GM04504 (cell line): ENCODE measurements at regions not wholly inside any gene's neighbourhood (a gene's known extent, or its start where the extent isn't known, plus 50 kb on each side); places are given as distances from the start of the nearest gene placed in this dataset.
"Not testable (repeated sequence)": the region's sequence is repeated elsewhere in the genome, so short reads cannot be mapped to it uniquely, and the experiment has no call there.

Experiments used
- DNase-seq: peaks from one replicate; pipeline ENCODE4 v3.0.0-alpha.2; 2012; ENCODE audit warnings: low read depth

DNA sequence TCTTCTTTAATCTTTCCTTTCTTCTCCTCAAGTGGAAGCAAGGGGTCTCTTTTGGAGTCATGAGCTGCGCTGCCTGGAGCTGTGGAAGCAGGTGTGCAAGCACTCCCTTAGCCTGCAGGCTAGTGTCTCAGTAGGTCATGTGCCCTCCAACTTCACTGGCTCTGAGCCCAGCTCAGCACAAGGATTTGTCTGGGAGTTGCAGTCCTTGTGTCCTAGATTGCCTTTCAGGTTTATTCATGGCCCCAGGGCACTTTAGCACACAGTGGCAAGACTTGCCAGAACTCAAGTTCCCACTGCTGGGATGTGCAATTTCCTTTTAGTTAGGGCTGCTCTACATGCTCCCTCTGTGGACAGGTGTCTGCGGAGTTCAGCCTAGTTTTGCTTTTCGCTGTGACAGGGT lies 211.7 kb downstream of the LIG4 start:
- no peak for DNase-seq

DNA sequence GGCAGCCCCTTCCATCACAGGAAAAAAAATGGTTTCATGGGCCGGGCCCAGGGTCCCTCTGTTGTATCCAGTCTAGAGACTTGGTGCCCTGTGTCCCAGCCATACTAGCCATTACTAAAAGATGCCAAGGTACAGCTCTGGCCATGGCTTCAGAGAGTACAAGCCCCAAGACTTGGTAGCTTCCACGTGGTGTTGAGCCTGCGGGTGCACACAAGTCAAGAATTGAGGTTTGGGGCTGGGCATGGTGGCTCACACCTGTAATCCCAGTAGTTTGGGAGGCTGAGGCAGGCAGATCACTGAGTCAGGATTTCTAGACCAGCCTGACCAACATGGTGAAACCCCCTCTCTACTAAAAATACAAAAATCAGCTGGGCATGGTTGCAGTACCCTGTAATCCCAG lies 214.3 kb downstream of the LIG4 start:
- DNase-seq: no peak

DNA sequence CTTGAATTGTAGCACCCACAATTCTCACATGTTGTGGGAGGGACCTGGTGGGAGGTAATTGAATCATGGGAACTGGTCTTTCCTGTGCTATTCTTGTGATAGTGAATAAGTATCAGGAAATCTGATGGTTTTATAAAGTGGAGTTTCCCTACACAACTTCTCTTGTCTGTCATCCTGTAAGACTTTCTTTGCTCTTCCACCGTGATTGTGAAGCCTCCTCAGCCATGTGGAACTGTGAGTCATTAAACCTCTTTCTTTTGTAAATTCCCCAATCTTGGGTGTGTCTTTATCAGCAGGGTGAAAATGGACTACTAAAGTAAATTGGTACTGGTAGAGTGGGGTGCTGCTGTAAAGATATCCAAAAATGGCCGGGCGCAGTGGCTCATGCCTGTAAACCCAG lies 215.6 kb downstream of the LIG4 start:
- DNase-seq: no peak

DNA sequence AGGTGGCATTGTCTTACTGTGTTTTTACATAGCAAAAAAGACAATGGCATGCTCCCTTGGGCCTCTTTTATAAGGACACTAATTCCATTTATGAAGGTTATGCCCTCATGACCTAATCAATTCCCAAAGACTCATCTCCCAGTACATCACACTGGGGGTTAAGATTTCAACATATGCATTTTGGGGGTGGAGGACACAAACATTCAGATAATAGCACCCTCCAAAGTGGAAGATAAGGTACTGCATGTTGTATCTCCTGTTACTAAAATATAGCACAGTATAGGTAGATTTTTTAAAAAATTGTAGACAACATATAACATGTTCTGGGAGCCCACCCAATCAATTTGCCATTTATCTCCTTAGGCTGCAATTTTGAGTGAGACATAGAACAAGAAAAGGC lies 221.2 kb downstream of the LIG4 start:
- no peak for DNase-seq

DNA sequence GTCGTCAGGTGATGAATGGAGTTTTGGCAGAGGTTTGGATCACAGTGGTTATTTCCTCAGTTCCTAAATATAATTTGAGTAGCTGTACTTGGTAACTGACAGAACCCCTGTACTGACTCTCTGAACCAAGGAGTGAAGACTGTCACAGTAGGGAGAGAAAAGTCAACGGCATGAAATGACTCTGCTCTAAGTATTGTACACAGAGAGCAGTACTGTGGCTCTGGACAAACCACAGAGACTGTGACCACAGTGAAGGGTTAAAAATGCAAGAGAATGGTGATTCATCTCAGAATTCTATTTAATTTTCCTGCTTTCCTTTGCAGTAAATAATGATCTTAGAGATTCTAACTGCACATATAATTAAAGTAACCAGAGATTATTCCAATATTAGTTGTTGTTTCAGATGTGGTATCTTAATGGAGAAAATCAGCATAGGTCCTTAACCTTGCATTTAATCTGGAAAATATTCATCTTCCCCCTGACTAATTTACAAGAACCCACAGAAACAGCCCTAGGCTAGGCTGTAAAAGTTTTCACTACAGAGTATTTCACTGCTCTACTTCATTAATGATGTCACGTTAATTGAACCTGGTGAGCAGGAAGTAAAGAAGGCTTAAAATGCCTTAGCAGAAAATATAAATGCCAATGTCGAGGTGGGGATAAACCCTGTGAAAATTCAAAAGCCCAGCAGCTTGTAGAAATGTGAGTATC lies 221.9 kb downstream of the LIG4 start:
- DNase-seq: no peak

DNA sequence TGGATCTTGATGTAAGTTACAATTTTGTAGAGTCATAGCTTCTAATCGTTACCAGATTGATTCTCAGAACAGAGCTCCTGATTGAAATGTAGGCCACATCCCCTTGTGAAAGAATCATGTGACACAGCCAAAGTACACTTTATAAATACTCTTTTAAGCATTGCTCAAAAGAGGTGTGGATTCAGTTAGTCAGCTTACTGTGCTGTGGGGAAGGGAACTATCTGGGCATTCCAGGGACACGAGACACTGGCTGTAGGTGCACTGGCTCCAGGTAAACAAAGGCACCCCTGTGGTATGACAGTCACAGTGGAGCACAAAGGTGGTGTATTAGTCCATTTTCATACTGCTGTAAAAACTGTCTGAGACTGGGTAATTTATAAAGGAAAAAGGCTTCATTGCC lies 222.8 kb downstream of the LIG4 start:
- no peak for DNase-seq

DNA sequence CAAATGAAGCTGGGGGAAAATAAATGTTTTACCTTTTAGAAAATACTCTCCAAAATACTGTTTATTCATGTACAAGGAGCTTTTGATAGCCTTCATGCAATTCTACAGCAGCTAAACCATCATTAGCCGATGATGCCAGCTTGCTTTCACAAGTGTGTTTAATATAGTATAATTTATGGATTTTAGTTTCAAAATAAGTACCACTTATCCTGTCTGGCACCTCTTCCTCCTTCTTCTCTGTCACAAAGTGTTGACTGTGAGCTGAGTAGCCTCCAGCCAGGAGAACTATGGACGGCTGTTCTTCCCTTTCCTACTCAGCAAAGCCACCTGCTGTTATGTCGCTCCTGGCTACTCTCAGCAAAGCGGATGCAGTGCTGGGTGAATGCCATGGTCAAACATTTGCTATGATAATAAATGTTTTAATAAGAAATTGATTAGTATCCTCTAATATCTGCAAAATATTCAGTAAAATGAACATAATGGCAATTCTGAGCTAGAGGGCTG lies 238.2 kb downstream of the LIG4 start:
- no peak for DNase-seq

DNA sequence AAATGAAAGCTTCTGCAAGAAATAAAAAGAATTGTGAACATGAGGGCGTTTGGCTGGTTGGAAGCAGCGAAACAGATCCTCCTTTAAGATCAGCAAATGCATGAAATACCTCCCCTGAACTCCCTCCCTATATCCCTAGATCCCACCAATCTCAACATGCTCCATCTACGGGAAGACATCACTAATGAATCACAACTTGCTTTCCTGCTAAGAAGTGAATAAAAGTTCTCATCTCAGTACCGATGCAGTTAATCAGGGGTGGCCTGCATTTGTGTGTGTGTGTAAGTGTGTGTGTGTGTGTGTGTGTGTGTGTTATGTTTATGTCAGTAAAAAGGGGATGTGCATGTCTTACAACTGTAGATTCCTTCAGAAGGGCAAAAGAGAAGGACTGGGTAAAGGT lies 238.7 kb downstream of the LIG4 start:
- DNase-seq: no peak

DNA sequence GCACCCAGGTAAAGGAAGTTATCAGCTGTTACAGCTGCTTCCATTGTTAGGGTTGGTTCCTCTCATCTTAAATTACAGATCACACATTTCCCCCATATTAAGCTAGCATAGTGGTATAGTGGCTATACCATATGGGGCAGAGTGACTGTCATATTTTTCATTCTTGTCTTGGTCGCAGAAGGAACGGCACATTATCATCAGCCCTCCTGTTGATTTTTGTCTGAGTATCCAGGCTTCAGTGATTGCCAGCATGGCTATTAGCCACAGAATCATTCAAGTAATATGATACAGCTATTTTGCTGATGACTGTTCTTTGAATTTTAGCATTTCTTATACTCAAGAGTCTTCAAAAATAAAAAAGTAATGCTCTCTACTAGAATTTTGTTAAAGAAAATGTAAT lies 240.9 kb downstream of the LIG4 start:
- no peak for DNase-seq

DNA sequence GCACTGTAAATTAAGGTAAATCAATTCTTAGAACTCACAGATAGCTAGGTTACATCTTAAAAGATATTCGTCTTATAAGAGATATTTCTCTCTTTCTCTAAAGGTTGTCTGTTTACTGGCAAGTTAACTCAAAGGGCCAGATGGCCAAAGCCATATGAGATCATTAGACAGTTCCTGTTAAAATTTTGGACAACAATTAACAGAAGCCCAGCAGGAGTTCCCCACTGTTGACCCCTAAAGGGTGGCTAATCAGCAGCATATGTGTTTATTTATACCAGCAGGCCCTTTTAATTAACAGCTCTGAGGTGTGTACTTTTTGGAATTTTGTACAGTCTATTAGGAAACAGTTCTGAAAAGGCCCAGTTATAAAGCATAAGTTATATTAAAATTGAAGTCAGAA lies 245.8 kb downstream of the LIG4 start:
- no peak for DNase-seq

DNA sequence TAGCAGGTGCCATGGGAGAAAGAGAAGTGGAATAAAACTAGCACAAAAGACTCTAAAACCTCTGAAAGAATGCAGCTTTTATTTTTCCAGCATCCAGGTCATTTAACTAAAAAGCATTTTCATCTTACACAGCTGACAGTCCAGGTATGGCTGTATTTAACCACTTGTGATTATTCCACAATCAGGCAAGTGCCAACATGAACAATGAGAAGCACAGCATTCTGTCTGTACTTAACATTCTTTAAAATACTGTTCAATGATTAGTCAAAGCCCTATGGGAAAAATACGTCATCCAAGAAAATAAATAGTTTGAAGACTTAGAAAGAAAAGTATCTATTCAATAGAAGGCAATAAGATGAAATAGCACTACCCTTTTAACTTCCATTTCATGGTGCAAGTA lies 246.9 kb downstream of the LIG4 start:
- no peak for DNase-seq

DNA sequence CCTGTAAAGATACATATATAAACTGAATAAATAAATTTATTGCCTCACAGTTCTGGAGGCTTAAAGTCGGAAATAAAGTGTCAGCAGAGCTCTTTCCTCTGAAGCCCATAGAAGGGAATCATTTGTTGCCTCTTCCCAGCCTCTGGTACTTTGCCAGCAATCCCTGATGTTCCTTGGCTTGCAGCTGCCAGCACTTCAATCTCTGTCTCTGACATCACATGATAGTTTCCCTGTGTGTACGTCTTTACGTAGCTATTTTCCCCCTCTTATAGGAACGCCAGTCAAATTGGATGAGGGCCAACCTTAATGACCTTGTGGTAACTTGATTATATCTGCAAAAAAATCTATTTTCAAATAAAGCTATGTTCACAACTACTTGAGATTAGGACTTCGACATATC lies 250.9 kb downstream of the LIG4 start:
- no peak for DNase-seq

DNA sequence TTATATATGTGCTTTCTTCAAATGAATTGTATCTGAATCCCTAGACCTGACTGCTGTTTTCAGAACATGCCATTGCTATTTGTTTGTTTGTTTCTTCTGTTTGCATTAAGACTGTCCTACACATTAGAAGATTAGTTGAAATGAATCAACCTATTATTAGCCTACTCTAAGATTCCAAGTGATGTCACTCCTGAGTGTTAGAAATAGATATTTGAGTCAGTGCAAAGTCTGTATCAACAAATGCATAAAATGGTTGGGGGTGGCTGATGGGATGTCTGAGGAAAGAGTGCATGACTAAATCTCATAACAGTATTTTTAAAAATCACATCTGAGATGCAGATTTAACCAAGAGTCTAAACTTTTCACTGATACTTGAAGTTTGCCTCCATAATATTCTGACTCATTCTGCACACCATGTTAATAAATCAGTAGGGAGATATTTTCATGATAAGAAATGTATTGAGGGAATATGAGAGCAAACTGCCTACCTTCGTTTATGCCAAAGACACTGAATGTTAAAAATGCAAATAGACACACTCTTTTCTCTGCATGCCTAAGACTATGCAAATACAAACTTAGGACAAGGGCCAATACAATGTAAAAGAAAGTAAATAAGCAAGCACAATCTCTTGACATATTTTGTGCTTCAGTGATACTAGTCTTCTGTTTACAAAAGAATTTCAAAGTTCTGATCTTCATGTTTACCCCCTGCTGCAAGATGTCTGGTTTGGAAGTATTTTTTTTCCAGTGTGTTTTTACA lies 253.3 kb downstream of the LIG4 start:
- DNase-seq: no peak

DNA sequence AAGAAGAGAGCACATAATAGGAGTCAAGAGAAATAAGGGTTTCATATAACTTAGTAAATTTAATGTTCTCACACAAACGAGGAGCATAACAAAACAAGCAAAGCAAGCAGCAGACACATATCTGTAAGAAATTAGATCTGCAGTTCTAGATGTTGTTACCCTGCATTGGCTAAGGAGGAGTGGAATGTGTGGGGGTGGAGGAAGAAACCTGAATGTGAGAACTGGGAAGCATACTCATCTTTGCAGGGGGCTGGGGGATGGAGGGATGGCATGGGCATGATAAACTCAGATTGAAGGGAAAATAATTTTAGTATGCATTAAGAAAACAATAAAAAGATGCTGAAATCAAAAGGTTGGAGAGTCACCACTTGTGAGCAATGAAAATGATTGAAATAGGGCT lies 255.0 kb downstream of the LIG4 start:
- DNase-seq: no peak

DNA sequence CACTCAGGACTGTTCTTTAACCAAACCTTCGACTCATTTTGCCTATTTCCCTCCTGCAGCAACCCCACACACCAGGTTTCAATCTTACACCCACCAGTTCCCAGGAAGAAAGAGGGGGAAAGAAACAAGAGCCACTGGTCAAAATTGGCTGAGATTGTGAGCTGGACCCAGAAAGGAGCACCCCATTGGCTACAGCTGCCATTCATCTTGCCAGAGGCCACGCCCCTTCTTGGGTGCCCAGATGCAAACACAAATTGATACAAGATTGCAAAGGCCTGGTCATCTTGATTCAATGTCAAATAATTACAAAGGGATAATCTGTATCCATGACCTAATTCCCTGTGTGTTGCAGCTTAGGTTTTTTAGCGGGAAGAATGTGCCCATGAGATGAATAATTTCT lies 258.4 kb downstream of the LIG4 start:
- DNase-seq: no peak

DNA sequence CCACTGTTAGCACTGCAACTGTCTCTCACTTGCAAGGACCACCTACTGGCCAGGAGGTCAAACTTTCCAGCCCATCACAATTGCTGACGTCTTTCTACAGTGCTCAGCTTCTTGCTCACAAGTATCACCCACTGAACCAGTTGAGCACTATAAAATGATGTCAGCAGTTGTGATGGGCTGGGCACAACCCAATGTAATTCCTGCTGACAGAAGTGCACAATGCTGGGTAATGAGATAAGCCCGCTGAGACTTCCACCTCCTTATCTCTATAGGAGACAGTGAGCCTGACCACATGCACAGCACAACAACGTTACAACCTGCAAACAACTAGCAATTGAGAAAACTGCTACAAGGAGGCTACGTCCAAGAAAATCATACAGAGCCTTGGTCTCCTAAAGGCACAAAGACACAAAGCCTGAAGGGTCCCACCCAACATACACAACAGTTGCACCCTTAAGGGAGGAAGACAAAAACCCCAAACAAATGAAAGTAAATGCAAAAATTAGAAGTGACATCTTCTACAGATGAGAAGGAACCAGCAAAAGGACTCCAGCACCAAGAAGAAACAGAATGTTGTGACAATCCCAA lies 273.2 kb downstream of the LIG4 start:
- DNase-seq: no peak

DNA sequence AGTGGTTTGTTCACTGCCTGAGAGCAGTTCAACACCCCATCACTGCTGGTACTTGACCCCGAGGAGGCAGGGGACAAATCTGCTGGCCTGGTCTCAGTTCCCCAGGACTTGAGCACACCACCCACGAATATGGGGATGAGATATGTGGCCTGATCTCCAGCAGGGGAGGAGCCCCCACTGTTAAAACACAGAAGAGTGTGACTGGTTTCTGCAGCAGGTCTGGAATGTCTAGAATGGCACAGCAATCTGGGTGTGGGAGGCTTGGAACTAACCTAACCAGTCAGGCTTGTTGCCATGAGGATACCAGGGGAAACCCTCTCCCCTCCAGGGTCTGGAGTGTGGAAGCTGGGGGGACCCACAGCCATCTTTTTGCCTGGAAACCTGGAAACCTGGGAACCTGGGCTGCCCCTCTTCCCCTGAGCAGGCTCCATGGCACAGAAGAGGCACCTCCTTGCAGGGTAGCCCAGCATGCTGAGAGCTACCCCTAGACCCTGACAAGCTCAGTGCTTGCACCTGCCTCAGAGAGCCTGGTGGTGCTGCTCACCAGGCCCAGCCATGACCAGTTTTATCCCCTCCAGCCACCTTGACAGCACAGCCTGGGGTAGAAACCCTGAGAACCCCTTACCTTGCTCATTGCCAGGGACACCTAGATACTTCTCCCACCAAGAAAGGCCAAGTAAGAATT lies 273.8 kb downstream of the LIG4 start:
- DNase-seq: no peak

DNA sequence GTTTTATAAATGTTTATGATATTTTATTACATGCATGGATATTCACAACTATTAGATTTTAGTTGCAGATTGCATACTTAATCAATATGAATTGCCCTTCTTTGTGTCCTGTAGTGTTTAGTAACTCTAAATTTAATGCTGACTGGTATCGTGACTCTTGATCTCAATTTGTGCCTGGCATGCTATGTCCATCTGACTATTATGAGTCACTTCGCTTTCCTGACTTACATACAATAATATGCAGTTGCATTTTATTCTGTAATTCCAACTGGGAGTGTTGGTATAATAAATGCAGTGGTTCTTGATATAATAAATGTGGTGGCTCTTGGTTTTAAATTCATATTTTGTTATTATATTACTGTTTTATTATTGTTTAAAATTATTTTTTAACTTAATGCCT lies 277.5 kb downstream of the LIG4 start:
- DNase-seq: no peak

DNA sequence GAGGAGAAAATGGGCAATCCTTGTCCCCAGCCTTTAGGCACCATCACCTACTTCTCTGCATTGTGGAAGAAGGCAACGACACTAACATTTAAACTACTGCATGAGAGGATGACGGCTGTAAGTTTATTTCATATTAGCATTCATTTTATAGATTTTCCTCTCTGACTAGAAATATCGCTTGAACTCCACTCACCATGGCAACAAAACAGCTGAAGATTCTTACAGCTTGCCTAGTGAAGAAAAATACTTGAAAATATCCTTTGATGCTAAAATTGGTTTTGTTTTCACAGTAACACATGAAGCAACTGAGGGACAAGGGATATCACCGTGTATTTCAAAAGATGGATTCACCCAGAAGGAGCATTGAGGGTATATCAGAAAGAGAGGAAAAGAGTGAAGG lies 284.3 kb downstream of the LIG4 start:
- DNase-seq: no peak

DNA sequence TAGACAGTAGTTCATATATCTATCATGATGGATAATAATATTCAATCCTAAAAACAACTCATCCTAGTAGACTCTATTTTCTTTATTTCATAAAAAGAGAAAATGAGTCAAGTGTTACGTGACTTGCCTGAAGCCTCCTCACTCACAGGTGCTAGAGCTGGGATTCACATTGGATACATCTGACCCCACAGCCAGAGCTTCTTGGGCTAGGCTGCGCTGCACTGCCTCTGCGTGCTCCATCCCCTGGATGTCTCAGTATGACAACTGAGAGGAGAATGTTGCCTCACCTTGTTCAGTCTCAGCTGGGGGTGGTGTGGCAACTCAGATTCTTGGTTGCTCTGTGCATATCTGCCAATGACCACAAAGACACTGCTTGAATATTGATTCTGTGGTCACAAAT lies 286.6 kb downstream of the LIG4 start:
- DNase-seq: no peak

DNA sequence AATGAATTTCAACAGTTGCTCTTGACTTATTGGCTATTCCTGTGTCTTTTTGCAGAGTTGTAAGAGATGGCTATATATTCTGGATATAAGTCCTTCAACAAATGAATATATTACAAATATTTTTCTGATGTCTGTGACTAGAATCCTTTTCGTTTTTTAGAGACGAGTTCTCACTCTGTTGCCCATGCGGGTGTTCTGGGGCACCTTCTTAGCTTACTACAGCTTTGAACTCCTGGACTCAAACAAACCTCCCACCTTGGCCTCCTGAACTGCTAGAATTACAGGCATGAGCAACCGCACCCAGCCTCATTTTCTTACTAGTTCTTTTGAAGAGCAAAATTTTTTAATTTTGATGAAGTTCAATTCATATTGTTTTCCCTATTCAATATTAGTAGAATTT lies 287.8 kb downstream of the LIG4 start:
- DNase-seq: no peak

DNA sequence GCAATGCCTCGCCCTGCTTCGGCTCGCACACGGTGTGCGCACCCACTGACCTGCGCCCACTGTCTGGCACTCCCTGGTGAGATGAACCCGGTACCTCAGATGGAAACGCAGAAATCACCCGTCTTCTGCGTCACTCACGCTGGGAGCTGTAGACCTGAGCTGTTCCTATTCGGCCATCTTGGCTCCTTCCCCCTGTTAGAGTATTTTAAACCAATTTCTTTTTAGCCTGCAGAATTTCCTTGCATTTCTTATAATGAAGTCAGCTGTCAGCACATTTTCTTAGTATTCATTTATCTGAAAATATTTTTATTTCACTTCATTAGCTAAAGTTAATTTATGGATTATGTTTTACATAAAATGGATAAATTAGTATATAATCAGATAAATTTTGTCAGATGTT lies 288.8 kb downstream of the LIG4 start:
- DNase-seq: not testable (repeated sequence)

DNA sequence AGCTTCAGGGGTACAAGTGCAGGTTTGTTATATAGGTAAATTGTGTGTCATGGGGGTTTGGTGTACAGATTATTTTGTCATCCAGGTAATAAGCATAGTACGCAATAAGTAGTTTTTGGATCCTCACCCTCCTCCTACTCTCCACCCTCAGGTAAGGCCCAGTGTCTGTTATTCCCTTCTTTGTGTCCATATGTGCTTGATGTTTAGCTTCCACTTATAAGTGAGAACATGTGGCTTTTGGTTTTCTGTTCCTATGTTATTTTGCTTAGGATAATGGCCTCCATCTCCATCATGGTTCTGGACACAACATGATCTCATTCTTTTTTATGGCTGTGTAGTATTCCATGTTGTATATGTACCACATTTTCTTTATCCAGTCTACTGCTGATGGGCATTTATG lies 298.4 kb downstream of the LIG4 start:
- not testable (repeated sequence) for DNase-seq
